ENCODE measurements at regions not wholly inside any gene's neighbourhood (a gene's known extent, or its start where the extent isn't known, plus 50 kb on each side); places are given as distances from the start of the nearest gene placed in this dataset.

GRCh38 chr12:90832427-90832826, 122.5 kb downstream of the CCER1 start:
- intact Hi-C loops (cut with micrococcal nuclease; ENCODE audit: unreplicated experiment), result no loop called here
- H3K4me1 ChIP-seq (ENCODE audit: control insufficient read depth, insufficient read depth, low read length), result no peaks in the 10 kb centered on the region
- SMC1A ChIA-PET (ENCODE audit: uncharacterized antibody, unreplicated experiment), result interaction anchor here (0.6 kb wide), 1 partner anchor 823 kb away, joined by 3 read pairs; no protein-coding TSS in a partner anchor
- TF ChIP-seq JUND (IDR thresholded peaks at IDR 0.05; ENCODE audit: low read depth, low read length), result no peak
- TF ChIP-seq POLR2AphosphoS5 (IDR thresholded peaks at IDR 0.05; ENCODE audit: low read length), result no peak
- TF ChIP-seq STAT1 (conservative IDR thresholded peaks at IDR 0.05), result no peak
- TF ChIP-seq, protein P1, sequence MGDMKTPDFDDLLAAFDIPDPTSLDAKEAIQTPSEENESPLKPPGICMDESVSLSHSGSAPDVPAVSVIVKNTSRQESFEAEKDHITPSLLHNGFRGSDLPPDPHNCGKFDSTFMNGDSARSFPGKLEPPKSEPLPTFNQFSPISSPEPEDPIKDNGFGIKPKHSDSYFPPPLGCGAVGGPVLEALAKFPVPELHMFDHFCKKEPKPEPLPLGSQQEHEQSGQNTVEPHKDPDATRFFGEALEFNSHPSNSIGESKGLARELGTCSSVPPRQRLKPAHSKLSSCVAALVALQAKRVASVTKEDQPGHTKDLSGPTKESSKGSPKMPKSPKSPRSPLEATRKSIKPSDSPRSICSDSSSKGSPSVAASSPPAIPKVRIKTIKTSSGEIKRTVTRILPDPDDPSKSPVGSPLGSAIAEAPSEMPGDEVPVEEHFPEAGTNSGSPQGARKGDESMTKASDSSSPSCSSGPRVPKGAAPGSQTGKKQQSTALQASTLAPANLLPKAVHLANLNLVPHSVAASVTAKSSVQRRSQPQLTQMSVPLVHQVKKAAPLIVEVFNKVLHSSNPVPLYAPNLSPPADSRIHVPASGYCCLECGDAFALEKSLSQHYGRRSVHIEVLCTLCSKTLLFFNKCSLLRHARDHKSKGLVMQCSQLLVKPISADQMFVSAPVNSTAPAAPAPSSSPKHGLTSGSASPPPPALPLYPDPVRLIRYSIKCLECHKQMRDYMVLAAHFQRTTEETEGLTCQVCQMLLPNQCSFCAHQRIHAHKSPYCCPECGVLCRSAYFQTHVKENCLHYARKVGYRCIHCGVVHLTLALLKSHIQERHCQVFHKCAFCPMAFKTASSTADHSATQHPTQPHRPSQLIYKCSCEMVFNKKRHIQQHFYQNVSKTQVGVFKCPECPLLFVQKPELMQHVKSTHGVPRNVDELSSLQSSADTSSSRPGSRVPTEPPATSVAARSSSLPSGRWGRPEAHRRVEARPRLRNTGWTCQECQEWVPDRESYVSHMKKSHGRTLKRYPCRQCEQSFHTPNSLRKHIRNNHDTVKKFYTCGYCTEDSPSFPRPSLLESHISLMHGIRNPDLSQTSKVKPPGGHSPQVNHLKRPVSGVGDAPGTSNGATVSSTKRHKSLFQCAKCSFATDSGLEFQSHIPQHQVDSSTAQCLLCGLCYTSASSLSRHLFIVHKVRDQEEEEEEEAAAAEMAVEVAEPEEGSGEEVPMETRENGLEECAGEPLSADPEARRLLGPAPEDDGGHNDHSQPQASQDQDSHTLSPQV (IDR thresholded peaks at IDR 0.05), result no peak
- TF ChIP-seq RCOR1 (conservative IDR thresholded peaks at IDR 0.05; ENCODE audit: low read depth, low read length), result no peak
- TF ChIP-seq RUNX3 (IDR thresholded peaks at IDR 0.05; ENCODE audit: low read length), result no peak
- TF ChIP-seq CBX3 (IDR thresholded peaks at IDR 0.05; ENCODE audit: borderline replicate concordance, low read depth), result no peak
- TF ChIP-seq, protein P2, sequence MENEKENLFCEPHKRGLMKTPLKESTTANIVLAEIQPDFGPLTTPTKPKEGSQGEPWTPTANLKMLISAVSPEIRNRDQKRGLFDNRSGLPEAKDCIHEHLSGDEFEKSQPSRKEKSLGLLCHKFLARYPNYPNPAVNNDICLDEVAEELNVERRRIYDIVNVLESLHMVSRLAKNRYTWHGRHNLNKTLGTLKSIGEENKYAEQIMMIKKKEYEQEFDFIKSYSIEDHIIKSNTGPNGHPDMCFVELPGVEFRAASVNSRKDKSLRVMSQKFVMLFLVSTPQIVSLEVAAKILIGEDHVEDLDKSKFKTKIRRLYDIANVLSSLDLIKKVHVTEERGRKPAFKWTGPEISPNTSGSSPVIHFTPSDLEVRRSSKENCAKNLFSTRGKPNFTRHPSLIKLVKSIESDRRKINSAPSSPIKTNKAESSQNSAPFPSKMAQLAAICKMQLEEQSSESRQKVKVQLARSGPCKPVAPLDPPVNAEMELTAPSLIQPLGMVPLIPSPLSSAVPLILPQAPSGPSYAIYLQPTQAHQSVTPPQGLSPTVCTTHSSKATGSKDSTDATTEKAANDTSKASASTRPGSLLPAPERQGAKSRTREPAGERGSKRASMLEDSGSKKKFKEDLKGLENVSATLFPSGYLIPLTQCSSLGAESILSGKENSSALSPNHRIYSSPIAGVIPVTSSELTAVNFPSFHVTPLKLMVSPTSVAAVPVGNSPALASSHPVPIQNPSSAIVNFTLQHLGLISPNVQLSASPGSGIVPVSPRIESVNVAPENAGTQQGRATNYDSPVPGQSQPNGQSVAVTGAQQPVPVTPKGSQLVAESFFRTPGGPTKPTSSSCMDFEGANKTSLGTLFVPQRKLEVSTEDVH (IDR thresholded peaks at IDR 0.05; ENCODE audit: low read depth, partially characterized antibody), result no peak
- TF ChIP-seq HSF1 (IDR thresholded peaks at IDR 0.05; ENCODE audit: low read depth, low read length), result no peak
- no peak for TF ChIP-seq NFXL1 (IDR thresholded peaks at IDR 0.05; ENCODE audit: borderline replicate concordance)
- no peak for TF ChIP-seq ASH2L (IDR thresholded peaks at IDR 0.05; ENCODE audit: borderline replicate concordance, low read depth)
- TF ChIP-seq BHLHE40 (IDR thresholded peaks at IDR 0.05; ENCODE audit: borderline replicate concordance in 1 of 2, low read depth in 2 of 2, low read length in 1 of 2), result no peak
- TF ChIP-seq HCFC1 (IDR thresholded peaks at IDR 0.05; ENCODE audit: low read length), result no peak
- TF ChIP-seq ZBED1 (IDR thresholded peaks at IDR 0.05; ENCODE audit: borderline replicate concordance), result no peak
- TF ChIP-seq, protein P3, sequence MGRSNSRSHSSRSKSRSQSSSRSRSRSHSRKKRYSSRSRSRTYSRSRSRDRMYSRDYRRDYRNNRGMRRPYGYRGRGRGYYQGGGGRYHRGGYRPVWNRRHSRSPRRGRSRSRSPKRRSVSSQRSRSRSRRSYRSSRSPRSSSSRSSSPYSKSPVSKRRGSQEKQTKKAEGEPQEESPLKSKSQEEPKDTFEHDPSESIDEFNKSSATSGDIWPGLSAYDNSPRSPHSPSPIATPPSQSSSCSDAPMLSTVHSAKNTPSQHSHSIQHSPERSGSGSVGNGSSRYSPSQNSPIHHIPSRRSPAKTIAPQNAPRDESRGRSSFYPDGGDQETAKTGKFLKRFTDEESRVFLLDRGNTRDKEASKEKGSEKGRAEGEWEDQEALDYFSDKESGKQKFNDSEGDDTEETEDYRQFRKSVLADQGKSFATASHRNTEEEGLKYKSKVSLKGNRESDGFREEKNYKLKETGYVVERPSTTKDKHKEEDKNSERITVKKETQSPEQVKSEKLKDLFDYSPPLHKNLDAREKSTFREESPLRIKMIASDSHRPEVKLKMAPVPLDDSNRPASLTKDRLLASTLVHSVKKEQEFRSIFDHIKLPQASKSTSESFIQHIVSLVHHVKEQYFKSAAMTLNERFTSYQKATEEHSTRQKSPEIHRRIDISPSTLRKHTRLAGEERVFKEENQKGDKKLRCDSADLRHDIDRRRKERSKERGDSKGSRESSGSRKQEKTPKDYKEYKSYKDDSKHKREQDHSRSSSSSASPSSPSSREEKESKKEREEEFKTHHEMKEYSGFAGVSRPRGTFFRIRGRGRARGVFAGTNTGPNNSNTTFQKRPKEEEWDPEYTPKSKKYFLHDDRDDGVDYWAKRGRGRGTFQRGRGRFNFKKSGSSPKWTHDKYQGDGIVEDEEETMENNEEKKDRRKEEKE (IDR thresholded peaks at IDR 0.05), result no peak

More at GRCh38 chr12:90832427-90832826, 122.5 kb downstream of the CCER1 start:
- ATAC-seq, result no peak
- no peak overlapping the region for H3K27ac ChIP-seq (ENCODE audit: control insufficient read depth, insufficient read depth)
- ChIA-PET POLR2A (no interaction called here), CTCF (no interaction called here), RAD21 (ENCODE audit: unreplicated experiment) (no interaction called here)
- in situ Hi-C loops (cut with MboI), result no loop called here
- H2AFZ ChIP-seq (ENCODE audit: control insufficient read depth, low read depth, low read length), result no peak overlapping the region
- FAIRE-seq, result no peak
- no peaks in the 10 kb centered on the region for H3K9me3 ChIP-seq (replicated peaks; ENCODE audit: control insufficient read depth, insufficient read depth, low read length)
- no TSS peak for BruUV-seq (replicated peaks)
- H4K20me1 ChIP-seq (ENCODE audit: control insufficient read depth, insufficient read depth), result no peaks in the 10 kb centered on the region
- no peak for DNase-seq (ENCODE audit: low read depth, low spot score)
- 0% methylated on average over 3 of the region's 3 CpGs for WGBS (ENCODE audit: insufficient coverage, insufficient replicate concordance, low lambda C conversion rate, missing lambda C conversion rate)
- H3K36me3 ChIP-seq (ENCODE audit: control insufficient read depth in 2 of 2, insufficient read depth in 2 of 2, low read length in 1 of 2), result no peaks in the 10 kb centered on the region
- no peak overlapping the region for H3K4me3 ChIP-seq
- H3K9ac ChIP-seq (ENCODE audit: control insufficient read depth, insufficient read depth, low read length), result no peak overlapping the region
- H3K4me2 ChIP-seq (ENCODE audit: control insufficient read depth, insufficient read depth), result no peak overlapping the region
- no peaks in the 10 kb centered on the region for H3K79me2 ChIP-seq (ENCODE audit: control insufficient read depth, insufficient read depth, low read length)
- no peaks in the 10 kb centered on the region for H3K27me3 ChIP-seq (replicated peaks in 1 of 2; ENCODE audit: control insufficient read depth in 2 of 2, insufficient read depth in 2 of 2, low read length in 1 of 2)

Data from GM12878 (cell line).